Sigmoid colon (tissue), 6 donors: ENCODE measurements at regions not wholly inside any gene's neighbourhood (a gene's known extent, or its start where the extent isn't known, plus 50 kb on each side); places are given as distances from the start of the nearest gene placed in this dataset.

ENCODE experiments used
- DNase-seq: peaks from one replicate; pipeline ENCODE4 v3.0.0-alpha.2; 2019
- H3K27ac ChIP-seq, 4 donors: fragments of 200-600 bp; sonication (generic); one replicate each; pipeline ENCODE4 v1.5.1; 2016 to 2019; ENCODE audit warnings: mild to moderate bottlenecking in 1 of 4
- H3K27me3 ChIP-seq, 3 donors: fragments of 200-600 bp; sonication (generic); one replicate each; pipeline ENCODE4 v1.5.1; 2019; ENCODE audit warnings: mild to moderate bottlenecking in 1 of 3
- H3K36me3 ChIP-seq, 4 donors: fragments of 200-600 bp; sonication (generic); one replicate each; pipeline ENCODE4 v1.5.1; 2016 to 2019
- H3K4me1 ChIP-seq, 4 donors: fragments of 200-600 bp; sonication (generic); one replicate each; pipeline ENCODE4 v1.5.1; 2017 to 2019
- H3K4me3 ChIP-seq, 4 donors: fragments of 200-600 bp; sonication (generic); one replicate each; pipeline ENCODE4 v1.5.1; 2017 to 2019; ENCODE audit warnings: mild to moderate bottlenecking in 2 of 4, moderate library complexity in 1 of 4
- H3K9me3 ChIP-seq, 4 donors: fragments of 200-600 bp in 3 of 4; sonication (generic) in 3 of 4; one replicate each; pipeline versions ENCODE4 v1.5.1 to v1.6.1; 2013 to 2019
- CTCF ChIP-seq, 4 experiments: fragments of 450-650 bp in 3 of 4; fragments of 200-600 bp in 1 of 4; IDR thresholded peaks; one replicate each; pipeline ENCODE4 v1.5.1; 2016 to 2019; ENCODE audit warnings: antibody characterized with exemption in 4 of 4, mild to moderate bottlenecking in 3 of 4, moderate library complexity in 2 of 4
- EP300 ChIP-seq, 4 donors: sonication (generic); formaldehyde crosslinking; IDR thresholded peaks; one replicate each; pipeline ENCODE4 v1.6.1; 2017; ENCODE audit warnings: antibody characterized with exemption in 4 of 4
- POLR2A ChIP-seq, 2 donors: fragments of 450-650 bp; IDR thresholded peaks; one replicate each; pipeline ENCODE4 v1.6.1; 2016; ENCODE audit warnings: antibody characterized with exemption in 2 of 2, mild to moderate bottlenecking in 2 of 2, moderate library complexity in 2 of 2
- POLR2AphosphoS5 ChIP-seq, 4 donors: sonication (generic); formaldehyde crosslinking; IDR thresholded peaks; one replicate each; pipeline ENCODE4 v1.6.1; 2017; ENCODE audit warnings: antibody characterized with exemption in 4 of 4
- WGBS, 2 donors: extraction: QIAGEN DNeasy Blood & Tissue Kit; methylation state at CpG; one replicate each; pipeline ENCODE4 v1.1.7; 2013; 5-methylcytosine and 5-hydroxymethylcytosine counted together
- intact Hi-C: fragments of 100-400 bp; cut with DNase I; formaldehyde crosslinking; loops from one replicate; pipeline ENCODE4 v1.15.1; 2023
- donor health status: healthy with polysubstance abuse.
- donor health status: healthy.

GRCh38 chr14:38915125-38915524 is 187.9 kb downstream of the SEC23A start:
- no peak for DNase-seq
- Histone ChIP-seq H3K27ac (no peak overlapping the region), H3K4me3 (no peak overlapping the region), H3K36me3 (no peaks in the 10 kb centered on the region), H3K9me3 (no peaks in the 10 kb centered on the region), H3K4me1 (no peaks in the 10 kb centered on the region), H3K27me3 (no peaks in the 10 kb centered on the region)
- intact Hi-C loops, result no loop called here
- TF ChIP-seq POLR2A (IDR thresholded peaks at IDR 0.05) (no peak), EP300 (IDR thresholded peaks at IDR 0.05) (no peak), POLR2AphosphoS5 (IDR thresholded peaks at IDR 0.05) (no peak), CTCF (IDR thresholded peaks at IDR 0.05) (no peak)
- WGBS, 2 donors, result 76 to 84% methylated on average over 1 of the region's 1 CpG

GRCh38 chr14:38910092-38910491 is 192.9 kb downstream of the SEC23A start:
- WGBS, 2 donors, result 14 to 18% methylated on average over 1 of the region's 1 CpG
- Histone ChIP-seq H3K4me3 (no peak overlapping the region), H3K9me3 (no peaks in the 10 kb centered on the region), H3K27ac (no peak overlapping the region), H3K4me1 (no peaks in the 10 kb centered on the region), H3K27me3 (no peaks in the 10 kb centered on the region), H3K36me3 (no peaks in the 10 kb centered on the region)
- intact Hi-C loops, result no loop called here
- DNase-seq, result no peak
- no peak for TF ChIP-seq CTCF (IDR thresholded peaks at IDR 0.05)
- no peak for TF ChIP-seq POLR2AphosphoS5 (IDR thresholded peaks at IDR 0.05)
- TF ChIP-seq POLR2A (IDR thresholded peaks at IDR 0.05), result no peak
- TF ChIP-seq EP300 (IDR thresholded peaks at IDR 0.05), result no peak

- Histone ChIP-seq H3K4me3 (no peak overlapping the region), H3K27ac (no peak overlapping the region), H3K36me3 (no peaks in the 10 kb centered on the region), H3K4me1 (no peaks in the 10 kb centered on the region), H3K9me3 (no peaks in the 10 kb centered on the region), H3K27me3 (no peaks in the 10 kb centered on the region)
- intact Hi-C loops, result no loop called here
- no peak for DNase-seq
- no peak for TF ChIP-seq EP300 (IDR thresholded peaks at IDR 0.05)
These were observed 198.1 kb downstream of the SEC23A start for GRCh38 chr14:38904959-38905358.

- no peak for DNase-seq
- intact Hi-C loops, result no loop called here
- Histone ChIP-seq H3K4me1 (no peaks in the 10 kb centered on the region), H3K27me3 (no peaks in the 10 kb centered on the region), H3K9me3 (no peaks in the 10 kb centered on the region), H3K36me3 (no peaks in the 10 kb centered on the region), H3K27ac (no peak overlapping the region), H3K4me3 (no peak overlapping the region)
- TF ChIP-seq POLR2A (IDR thresholded peaks at IDR 0.05), result no peak
- TF ChIP-seq CTCF (IDR thresholded peaks at IDR 0.05), result no peak
- no peak for TF ChIP-seq POLR2AphosphoS5 (IDR thresholded peaks at IDR 0.05)
- TF ChIP-seq EP300 (IDR thresholded peaks at IDR 0.05), result no peak
- WGBS, 2 donors, result 87 to 93% methylated on average over 4 of the region's 4 CpGs
These were observed 201.2 kb downstream of the SEC23A start for GRCh38 chr14:38901791-38902190.

GRCh38 chr14:38900887-38901286 is 202.1 kb downstream of the SEC23A start:
- intact Hi-C loops, result no loop called here
- no peak overlapping the region for H3K27ac ChIP-seq
- WGBS, 2 donors, result 73 to 76% methylated on average over 1 of the region's 1 CpG

More at GRCh38 chr14:38900887-38901286, 202.1 kb downstream of the SEC23A start:
- no peak for DNase-seq
- Histone ChIP-seq H3K9me3 (no peaks in the 10 kb centered on the region), H3K36me3 (no peaks in the 10 kb centered on the region), H3K4me1 (no peaks in the 10 kb centered on the region), H3K4me3 (no peak overlapping the region), H3K27me3 (no peaks in the 10 kb centered on the region)
- TF ChIP-seq POLR2AphosphoS5 (IDR thresholded peaks at IDR 0.05) (no peak), EP300 (IDR thresholded peaks at IDR 0.05) (no peak), CTCF (IDR thresholded peaks at IDR 0.05) (no peak), POLR2A (IDR thresholded peaks at IDR 0.05) (no peak)
